ENCODE measurements at regions not wholly inside any gene's neighbourhood (a gene's known extent, or its start where the extent isn't known, plus 50 kb on each side); places are given as distances from the start of the nearest gene placed in this dataset.

GRCh38 chr18:53682796-53683195 lies 541.7 kb downstream of the MBD2 start:
- Mint-ChIP-seq H3K36me3 (no peaks in the 10 kb centered on the region), H3K4me1 (ENCODE audit: low read depth) (no peaks in the 10 kb centered on the region), H3K27me3 (no peaks in the 10 kb centered on the region), H3K4me3 (no peak overlapping the region), H3K27ac (no peak overlapping the region), H3K9me3 (ENCODE audit: low read depth) (peaks cover 8% of the 10 kb centered on the region)

GRCh38 chr18:53677480-53677879 lies 547.0 kb downstream of the MBD2 start:
- H3K36me3 Mint-ChIP-seq = no peaks in the 10 kb centered on the region
- H3K27ac Mint-ChIP-seq = no peak overlapping the region
- no peaks in the 10 kb centered on the region for H3K4me1 Mint-ChIP-seq (ENCODE audit: low read depth)
- no peak overlapping the region for H3K4me3 Mint-ChIP-seq
- peaks cover 12% of the 10 kb centered on the region for H3K9me3 Mint-ChIP-seq (ENCODE audit: low read depth)
- H3K27me3 Mint-ChIP-seq = no peaks in the 10 kb centered on the region

GRCh38 chr18:53665701-53666100 lies 558.8 kb downstream of the MBD2 start:
- Mint-ChIP-seq H3K36me3 (no peaks in the 10 kb centered on the region), H3K27ac (no peak overlapping the region), H3K4me3 (no peak overlapping the region), H3K4me1 (ENCODE audit: low read depth) (no peaks in the 10 kb centered on the region), H3K9me3 (ENCODE audit: low read depth) (peaks cover 19% of the 10 kb centered on the region), H3K27me3 (no peaks in the 10 kb centered on the region)

GRCh38 chr18:53664575-53664974 lies 559.9 kb downstream of the MBD2 start:
- Mint-ChIP-seq H3K27me3 (no peaks in the 10 kb centered on the region), H3K4me3 (no peak overlapping the region), H3K36me3 (no peaks in the 10 kb centered on the region), H3K9me3 (ENCODE audit: low read depth) (peaks cover 19% of the 10 kb centered on the region), H3K4me1 (ENCODE audit: low read depth) (no peaks in the 10 kb centered on the region), H3K27ac (no peak overlapping the region)

- no peaks in the 10 kb centered on the region for H3K4me1 Mint-ChIP-seq (ENCODE audit: low read depth)
- H3K36me3 Mint-ChIP-seq = no peaks in the 10 kb centered on the region
- no peak overlapping the region for H3K4me3 Mint-ChIP-seq
- no peaks in the 10 kb centered on the region for H3K27me3 Mint-ChIP-seq
- no peak overlapping the region for H3K27ac Mint-ChIP-seq
- H3K9me3 Mint-ChIP-seq (ENCODE audit: low read depth) = peaks cover 20% of the 10 kb centered on the region
These were observed 564.2 kb downstream of the MBD2 start for GRCh38 chr18:53660306-53660705.

GRCh38 chr18:53657257-53657656 lies 567.2 kb downstream of the MBD2 start:
- Mint-ChIP-seq H3K27me3 (no peaks in the 10 kb centered on the region), H3K27ac (no peak overlapping the region), H3K9me3 (ENCODE audit: low read depth) (peaks cover 11% of the 10 kb centered on the region), H3K36me3 (no peaks in the 10 kb centered on the region), H3K4me3 (no peak overlapping the region), H3K4me1 (ENCODE audit: low read depth) (no peaks in the 10 kb centered on the region)

- Mint-ChIP-seq H3K27me3 (no peaks in the 10 kb centered on the region), H3K36me3 (no peaks in the 10 kb centered on the region), H3K27ac (no peak overlapping the region), H3K4me1 (ENCODE audit: low read depth) (no peaks in the 10 kb centered on the region), H3K4me3 (no peak overlapping the region), H3K9me3 (ENCODE audit: low read depth) (peaks cover 3% of the 10 kb centered on the region)
These were observed 574.8 kb downstream of the MBD2 start for GRCh38 chr18:53649621-53650020.

GRCh38 chr18:53644799-53645471 lies 579.5 kb downstream of the MBD2 start:
- no peaks in the 10 kb centered on the region for H3K27me3 Mint-ChIP-seq
- H3K36me3 Mint-ChIP-seq = no peaks in the 10 kb centered on the region
- H3K9me3 Mint-ChIP-seq (ENCODE audit: low read depth) = peaks cover 12% of the 10 kb centered on the region
- no peak overlapping the region for H3K4me3 Mint-ChIP-seq
- no peaks in the 10 kb centered on the region for H3K4me1 Mint-ChIP-seq (ENCODE audit: low read depth)
- H3K27ac Mint-ChIP-seq = no peak overlapping the region

- Mint-ChIP-seq H3K9me3 (ENCODE audit: low read depth) (peaks cover 12% of the 10 kb centered on the region), H3K27ac (no peak overlapping the region), H3K27me3 (no peaks in the 10 kb centered on the region), H3K4me1 (ENCODE audit: low read depth) (no peaks in the 10 kb centered on the region), H3K4me3 (no peak overlapping the region), H3K36me3 (no peaks in the 10 kb centered on the region)
These were observed 584.8 kb downstream of the MBD2 start for GRCh38 chr18:53639687-53640086.

- peaks cover 13% of the 10 kb centered on the region for H3K9me3 Mint-ChIP-seq (ENCODE audit: low read depth)
- H3K4me3 Mint-ChIP-seq = no peak overlapping the region
- no peaks in the 10 kb centered on the region for H3K27me3 Mint-ChIP-seq
- no peaks in the 10 kb centered on the region for H3K36me3 Mint-ChIP-seq
- no peaks in the 10 kb centered on the region for H3K4me1 Mint-ChIP-seq (ENCODE audit: low read depth)
- no peak overlapping the region for H3K27ac Mint-ChIP-seq
These were observed 595.1 kb downstream of the MBD2 start for GRCh38 chr18:53629337-53629736.

- Mint-ChIP-seq H3K4me1 (ENCODE audit: low read depth) (no peaks in the 10 kb centered on the region), H3K27ac (no peak overlapping the region), H3K27me3 (no peaks in the 10 kb centered on the region), H3K36me3 (no peaks in the 10 kb centered on the region), H3K4me3 (no peak overlapping the region), H3K9me3 (ENCODE audit: low read depth) (peaks cover 3% of the 10 kb centered on the region)
These were observed 598.4 kb downstream of the MBD2 start for GRCh38 chr18:53625997-53626599.

- no peaks in the 10 kb centered on the region for H3K4me1 Mint-ChIP-seq (ENCODE audit: low read depth)
- peaks cover 5% of the 10 kb centered on the region for H3K9me3 Mint-ChIP-seq (ENCODE audit: low read depth)
- H3K36me3 Mint-ChIP-seq = no peaks in the 10 kb centered on the region
- H3K27me3 Mint-ChIP-seq = no peaks in the 10 kb centered on the region
- no peak overlapping the region for H3K27ac Mint-ChIP-seq
- H3K4me3 Mint-ChIP-seq = no peak overlapping the region
These were observed 613.5 kb downstream of the MBD2 start for GRCh38 chr18:53610957-53611356.

- Mint-ChIP-seq H3K4me1 (ENCODE audit: low read depth) (no peaks in the 10 kb centered on the region), H3K36me3 (no peaks in the 10 kb centered on the region), H3K4me3 (no peak overlapping the region), H3K27me3 (no peaks in the 10 kb centered on the region), H3K9me3 (ENCODE audit: low read depth) (peaks cover 5% of the 10 kb centered on the region), H3K27ac (no peak overlapping the region)
These were observed 617.7 kb downstream of the MBD2 start for GRCh38 chr18:53606792-53607191.

GRCh38 chr18:53605198-53605597 lies 619.3 kb downstream of the MBD2 start:
- no peaks in the 10 kb centered on the region for H3K27me3 Mint-ChIP-seq
- H3K36me3 Mint-ChIP-seq = no peaks in the 10 kb centered on the region
- peaks cover 5% of the 10 kb centered on the region for H3K9me3 Mint-ChIP-seq (ENCODE audit: low read depth)
- no peaks in the 10 kb centered on the region for H3K4me1 Mint-ChIP-seq (ENCODE audit: low read depth)
- no peak overlapping the region for H3K4me3 Mint-ChIP-seq
- H3K27ac Mint-ChIP-seq = no peak overlapping the region

- H3K4me1 Mint-ChIP-seq (ENCODE audit: low read depth) = no peaks in the 10 kb centered on the region
- H3K27ac Mint-ChIP-seq = no peak overlapping the region
- H3K27me3 Mint-ChIP-seq = no peaks in the 10 kb centered on the region
- H3K36me3 Mint-ChIP-seq = no peaks in the 10 kb centered on the region
- H3K9me3 Mint-ChIP-seq (ENCODE audit: low read depth) = peaks cover 5% of the 10 kb centered on the region
- no peak overlapping the region for H3K4me3 Mint-ChIP-seq
These were observed 621.2 kb downstream of the MBD2 start for GRCh38 chr18:53603276-53603675.

- Mint-ChIP-seq H3K27me3 (no peaks in the 10 kb centered on the region), H3K36me3 (no peaks in the 10 kb centered on the region), H3K9me3 (ENCODE audit: low read depth) (no peaks in the 10 kb centered on the region), H3K4me1 (ENCODE audit: low read depth) (no peaks in the 10 kb centered on the region), H3K27ac (no peak overlapping the region), H3K4me3 (no peak overlapping the region)
These were observed 623.1 kb downstream of the MBD2 start for GRCh38 chr18:53601344-53601743.
